Natural killer cell (primary cell): ENCODE measurements at regions not wholly inside any gene's neighbourhood (a gene's known extent, or its start where the extent isn't known, plus 50 kb on each side); places are given as distances from the start of the nearest gene placed in this dataset.

Source experiments
- ATAC-seq, 3 donors: fragments of 150-1000 bp in 2 of 3; fragments of 200-7000 bp in 1 of 3; cut with Tn5 transposase; 1 replicate in 1 of 3; 2 replicates in 2 of 3; pipeline ENCODE4 v1.10.0; 2021; ENCODE audit warnings: mild to moderate bottlenecking in 2 of 3, moderate library complexity in 2 of 3
- DNase-seq, 2 donors: peaks; one replicate each; pipeline versions ENCODE4 v3.0.0 to v3.0.0-alpha.2; 2013 to 2021; ENCODE audit warnings: mixed read lengths in 1 of 2
- H3K27ac ChIP-seq: one replicate; pipeline ENCODE4 v1.5.1; 2013; ENCODE audit warnings: mild to moderate bottlenecking, low read length
- H3K27me3 ChIP-seq: one replicate; pipeline ENCODE4 v1.6.1; 2013; ENCODE audit warnings: low read length; ENCODE audit not compliant: control insufficient read depth, insufficient read depth
- H3K36me3 ChIP-seq: one replicate; pipeline ENCODE4 v1.6.1; 2013; ENCODE audit warnings: low read length; ENCODE audit not compliant: control insufficient read depth, insufficient read depth
- H3K4me1 ChIP-seq: one replicate; pipeline ENCODE4 v1.6.1; 2013; ENCODE audit warnings: low read length; ENCODE audit not compliant: control insufficient read depth, insufficient read depth
- H3K4me3 ChIP-seq: one replicate; pipeline ENCODE4 v1.5.1; 2013; ENCODE audit warnings: low read length
- H3K9me3 ChIP-seq: one replicate; pipeline ENCODE4 v1.6.1; 2013; ENCODE audit warnings: low read length; ENCODE audit not compliant: control insufficient read depth, insufficient read depth
- H3K27ac Mint-ChIP-seq, 2 donors: one replicate each; pipeline ENCODE4 v1.8.0; 2022; ENCODE audit warnings: mild to moderate bottlenecking in 2 of 2, mixed read lengths in 2 of 2, moderate library complexity in 1 of 2
- H3K27me3 Mint-ChIP-seq, 2 donors: one replicate each; pipeline ENCODE4 v1.8.0; 2022; ENCODE audit warnings: low read depth in 2 of 2, mixed read lengths in 2 of 2
- H3K36me3 Mint-ChIP-seq: one replicate; pipeline ENCODE4 v1.8.0; 2022; ENCODE audit warnings: mixed read lengths
- H3K4me1 Mint-ChIP-seq, 2 donors: one replicate each; pipeline ENCODE4 v1.8.0; 2022; ENCODE audit warnings: mixed read lengths in 2 of 2
- H3K4me3 Mint-ChIP-seq: one replicate; pipeline ENCODE4 v1.8.0; 2022; ENCODE audit warnings: mild to moderate bottlenecking, moderate library complexity, mixed read lengths
- H3K9me3 Mint-ChIP-seq, 2 donors: one replicate each; pipeline ENCODE4 v1.8.0; 2022; ENCODE audit warnings: mixed read lengths in 2 of 2
- WGBS: methylation state at CpG from one replicate; pipeline ENCODE4 v1.1.7; 2013; ENCODE audit warnings: missing lambda C conversion rate; ENCODE audit not compliant: insufficient coverage; 5-methylcytosine and 5-hydroxymethylcytosine counted together
- intact Hi-C: fragments of 100-400 bp; cut with micrococcal nuclease; formaldehyde crosslinking; loops from one replicate; pipeline ENCODE4 v1.14.2; 2022
- TF ChIP-seq, protein P1 (sequence below): fragments of 200-600 bp; IDR thresholded peaks from one replicate; pipeline ENCODE4 v1.8.0; 2022; ENCODE audit warnings: antibody characterized with exemption

DNA sequence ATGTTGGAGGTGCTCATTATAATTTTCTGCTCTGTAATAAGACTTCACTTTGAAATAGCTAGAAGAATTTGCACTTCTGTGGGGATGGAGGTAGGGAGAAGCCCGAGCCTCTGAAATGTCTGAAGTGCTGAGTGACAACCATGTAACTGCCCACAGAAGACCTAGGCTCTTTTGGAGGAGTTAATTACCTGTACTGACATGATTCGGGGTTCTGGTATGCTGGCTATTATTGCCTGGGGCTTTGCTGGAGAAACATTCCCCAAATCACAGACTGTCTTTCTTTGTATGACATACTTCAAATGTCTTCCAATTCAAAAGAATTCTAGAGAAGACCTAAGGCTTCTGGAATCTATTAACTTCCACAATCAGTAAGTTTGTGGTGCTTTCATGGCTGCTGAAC is 211.2 kb upstream of the POF1B start:
- H3K27me3 Mint-ChIP-seq = no peaks in the 10 kb centered on the region
- no peak overlapping the region for H3K4me3 Mint-ChIP-seq
- WGBS = 72% methylated on average over 2 of the region's 2 CpGs
- no peaks in the 10 kb centered on the region for H3K36me3 Mint-ChIP-seq
- H3K27ac Mint-ChIP-seq = no peak overlapping the region
- H3K4me1 Mint-ChIP-seq = no peaks in the 10 kb centered on the region
- no peak overlapping the region for H3K27ac ChIP-seq
- peaks cover 3% of the 10 kb centered on the region in 2 donors for H3K9me3 Mint-ChIP-seq
- intact Hi-C loops = no loop called here
- H3K4me1 ChIP-seq = no peaks in the 10 kb centered on the region
- H3K4me3 ChIP-seq = no peak overlapping the region
- TF ChIP-seq, protein P1, sequence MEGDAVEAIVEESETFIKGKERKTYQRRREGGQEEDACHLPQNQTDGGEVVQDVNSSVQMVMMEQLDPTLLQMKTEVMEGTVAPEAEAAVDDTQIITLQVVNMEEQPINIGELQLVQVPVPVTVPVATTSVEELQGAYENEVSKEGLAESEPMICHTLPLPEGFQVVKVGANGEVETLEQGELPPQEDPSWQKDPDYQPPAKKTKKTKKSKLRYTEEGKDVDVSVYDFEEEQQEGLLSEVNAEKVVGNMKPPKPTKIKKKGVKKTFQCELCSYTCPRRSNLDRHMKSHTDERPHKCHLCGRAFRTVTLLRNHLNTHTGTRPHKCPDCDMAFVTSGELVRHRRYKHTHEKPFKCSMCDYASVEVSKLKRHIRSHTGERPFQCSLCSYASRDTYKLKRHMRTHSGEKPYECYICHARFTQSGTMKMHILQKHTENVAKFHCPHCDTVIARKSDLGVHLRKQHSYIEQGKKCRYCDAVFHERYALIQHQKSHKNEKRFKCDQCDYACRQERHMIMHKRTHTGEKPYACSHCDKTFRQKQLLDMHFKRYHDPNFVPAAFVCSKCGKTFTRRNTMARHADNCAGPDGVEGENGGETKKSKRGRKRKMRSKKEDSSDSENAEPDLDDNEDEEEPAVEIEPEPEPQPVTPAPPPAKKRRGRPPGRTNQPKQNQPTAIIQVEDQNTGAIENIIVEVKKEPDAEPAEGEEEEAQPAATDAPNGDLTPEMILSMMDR = no peak
- no peaks in the 10 kb centered on the region for H3K36me3 ChIP-seq
- ATAC-seq (no peak), DNase-seq (no peak)
- H3K27me3 ChIP-seq = no peaks in the 10 kb centered on the region
- H3K9me3 ChIP-seq = no peaks in the 10 kb centered on the region

DNA sequence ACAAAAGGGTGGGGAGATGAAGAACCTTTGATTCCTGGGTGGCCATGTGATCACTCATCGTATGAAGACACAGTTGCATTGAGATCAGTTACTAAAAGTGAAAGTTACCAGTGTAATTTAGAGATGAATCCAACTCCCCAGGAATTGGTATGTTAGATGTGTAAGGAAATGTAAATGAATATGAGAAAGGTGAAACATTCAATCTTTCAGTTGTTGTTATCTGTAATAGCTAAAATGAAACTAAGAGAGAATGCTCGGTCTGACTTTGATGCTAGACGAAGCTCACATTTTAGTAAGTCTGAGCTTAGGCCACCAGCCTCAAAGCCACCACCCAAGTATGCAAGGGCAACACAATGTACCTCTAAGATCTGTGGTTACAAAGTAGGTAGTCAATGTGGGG is 194.3 kb upstream of the POF1B start:
- ATAC-seq = no peak
- Histone ChIP-seq H3K36me3 (no peaks in the 10 kb centered on the region), H3K27me3 (no peaks in the 10 kb centered on the region), H3K4me3 (no peak overlapping the region), H3K4me1 (no peaks in the 10 kb centered on the region), H3K9me3 (no peaks in the 10 kb centered on the region), H3K27ac (no peak overlapping the region)
- TF ChIP-seq, protein P1 = no peak
- intact Hi-C loops = no loop called here
- 54% methylated on average over 1 of the region's 3 CpGs for WGBS
- no peaks in the 10 kb centered on the region for H3K27me3 Mint-ChIP-seq
- no peak overlapping the region for H3K27ac Mint-ChIP-seq
- no peak overlapping the region for H3K4me3 Mint-ChIP-seq
- H3K4me1 Mint-ChIP-seq = no peaks in the 10 kb centered on the region
- H3K9me3 Mint-ChIP-seq = peaks cover 0 to 2% of the 10 kb centered on the region in 2 donors
- no peak for DNase-seq
- H3K36me3 Mint-ChIP-seq = no peaks in the 10 kb centered on the region

DNA sequence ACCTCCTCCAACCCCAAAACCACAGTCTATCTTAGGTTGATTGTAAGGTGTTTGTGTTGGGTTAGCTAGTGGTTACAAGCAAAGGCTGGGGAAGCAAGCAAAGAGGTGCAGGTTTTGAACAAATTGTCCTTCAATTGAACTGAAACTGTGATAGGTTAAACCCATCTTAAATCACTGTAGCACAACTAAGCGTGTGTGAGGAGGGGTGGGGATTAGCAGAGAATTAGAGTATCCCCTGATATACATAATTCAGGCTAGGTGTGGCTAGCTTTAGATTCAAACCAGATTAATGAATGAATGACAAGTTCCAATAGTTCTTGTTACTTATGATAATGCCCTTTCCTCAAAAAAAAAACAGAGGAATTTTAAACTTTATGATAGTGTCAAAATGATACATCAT is 191.0 kb upstream of the POF1B start:
- no peaks in the 10 kb centered on the region for H3K27me3 ChIP-seq
- no peak overlapping the region for H3K4me3 ChIP-seq
- no CpG with 5 or more reads among the region's 1 CpG for WGBS
- TF ChIP-seq, protein P1 = no peak
- no peaks in the 10 kb centered on the region for H3K27me3 Mint-ChIP-seq
- no peak for DNase-seq
- H3K4me3 Mint-ChIP-seq = no peak overlapping the region
- intact Hi-C loops = no loop called here
- H3K4me1 ChIP-seq = no peaks in the 10 kb centered on the region
- H3K9me3 Mint-ChIP-seq = no peaks in the 10 kb centered on the region
- no peaks in the 10 kb centered on the region for H3K4me1 Mint-ChIP-seq
- H3K36me3 ChIP-seq = no peaks in the 10 kb centered on the region
- no peaks in the 10 kb centered on the region for H3K36me3 Mint-ChIP-seq
- H3K27ac ChIP-seq = no peak overlapping the region
- H3K9me3 ChIP-seq = no peaks in the 10 kb centered on the region
- no peak overlapping the region for H3K27ac Mint-ChIP-seq
- no peak for ATAC-seq

DNA sequence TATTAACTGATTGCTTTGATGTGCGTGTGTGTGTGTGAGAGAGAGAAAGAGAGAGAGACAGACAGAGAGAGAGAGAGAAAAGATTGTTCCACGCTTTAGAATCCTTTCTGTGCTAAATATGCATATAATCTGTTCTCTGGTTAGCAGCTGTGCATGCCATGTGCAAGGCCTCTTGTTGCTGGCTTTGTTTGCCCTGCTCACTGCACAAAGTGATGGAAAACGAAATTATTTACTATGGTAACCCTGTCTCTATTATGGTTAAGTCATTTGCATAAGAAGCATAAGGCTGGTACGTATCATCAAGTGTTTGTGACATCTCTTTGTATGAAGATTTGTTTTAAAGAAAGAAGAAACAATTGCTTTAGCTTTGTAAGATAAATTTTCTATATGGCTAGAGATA is 190.2 kb upstream of the POF1B start:
- no peaks in the 10 kb centered on the region for H3K4me1 ChIP-seq
- H3K36me3 ChIP-seq = no peaks in the 10 kb centered on the region
- Mint-ChIP-seq H3K27ac (no peak overlapping the region), H3K4me1 (no peaks in the 10 kb centered on the region), H3K36me3 (no peaks in the 10 kb centered on the region), H3K27me3 (no peaks in the 10 kb centered on the region), H3K9me3 (no peaks in the 10 kb centered on the region), H3K4me3 (no peak overlapping the region)
- ATAC-seq = no peak
- no peak overlapping the region for H3K27ac ChIP-seq
- TF ChIP-seq, protein P1 = no peak
- no peak for DNase-seq
- WGBS = no CpG with 5 or more reads among the region's 4 CpGs
- intact Hi-C loops = no loop called here
- H3K27me3 ChIP-seq = no peaks in the 10 kb centered on the region
- H3K9me3 ChIP-seq = no peaks in the 10 kb centered on the region
- no peak overlapping the region for H3K4me3 ChIP-seq
